GM12878 (cell line): ENCODE measurements at regions not wholly inside any gene's neighbourhood (a gene's known extent, or its start where the extent isn't known, plus 50 kb on each side); places are given as distances from the start of the nearest gene placed in this dataset.

Experiments used
- CEBPB ChIP-seq, 2 experiments: fragments of 150-350 bp in 1 of 2; IDR thresholded peaks; 2 replicates each; pipeline ENCODE4 v1.6.1; 2012 to 2014; ENCODE audit warnings: low read depth in 2 of 2, low read length in 2 of 2, borderline replicate concordance in 1 of 2, inconsistent platforms in 1 of 2
- EP300 ChIP-seq, 2 experiments: fragments of 150-350 bp in 1 of 2; IDR thresholded peaks; 2 replicates each; pipeline ENCODE4 v1.6.1; 2011 to 2012; ENCODE audit warnings: low read depth in 2 of 2, low read length in 2 of 2, borderline replicate concordance in 1 of 2, improper control_type of control experiment in 1 of 2, inconsistent platforms in 1 of 2; ENCODE audit not compliant: control insufficient read depth in 1 of 2
- HDAC2 ChIP-seq: fragments of 200-600 bp; sonication (generic); IDR thresholded peaks from 2 replicates; pipeline ENCODE4 v1.6.1; 2017
- POLR2AphosphoS5 ChIP-seq: IDR thresholded peaks from 2 replicates; pipeline ENCODE4 v1.6.1; 2011; ENCODE audit warnings: mild to moderate bottlenecking, low read length, inconsistent platforms
- ZNF217 ChIP-seq: fragments of 450-650 bp; IDR thresholded peaks from 2 replicates; pipeline ENCODE4 v1.6.1; 2017; ENCODE audit warnings: antibody characterized with exemption, mild to moderate bottlenecking
- TF ChIP-seq, protein P1 (sequence below), 3 experiments: IDR thresholded peaks in 2 of 3; conservative IDR thresholded peaks in 1 of 3; 2 replicates each; pipeline ENCODE4 v1.5.1; 2011; ENCODE audit warnings: low read depth in 3 of 3, low read length in 3 of 3, mild to moderate bottlenecking in 3 of 3, control low read depth in 2 of 3, moderate library complexity in 2 of 3, inconsistent platforms in 1 of 3, mixed read lengths in 1 of 3; ENCODE audit not compliant: control insufficient read depth in 2 of 3, insufficient read depth in 1 of 3; ENCODE audit errors: extremely low read depth in 1 of 3

DNA sequence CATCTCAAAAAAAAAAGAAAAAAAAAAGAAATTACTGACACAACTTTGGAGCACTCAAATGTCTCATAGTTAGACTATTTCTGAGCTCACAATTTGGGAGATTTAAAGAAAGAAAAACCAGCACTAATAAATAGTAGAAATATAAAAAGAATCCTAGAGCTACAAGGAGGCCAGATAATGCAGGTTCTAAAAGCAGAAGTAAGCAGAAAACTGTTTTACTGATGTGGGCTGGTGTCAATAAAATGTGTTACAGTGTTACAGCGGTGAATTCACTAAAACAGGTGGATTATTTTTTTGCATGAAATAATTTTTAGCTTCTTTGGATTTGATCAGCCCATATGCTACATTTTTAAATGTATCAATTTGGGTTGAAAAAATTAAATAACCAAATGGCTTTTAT lies 375.9 kb downstream of the GPM6A start:
- TF ChIP-seq EP300 (IDR thresholded peaks at IDR 0.05; ENCODE audit: borderline replicate concordance in 1 of 2, control insufficient read depth in 1 of 2, low read depth in 2 of 2, low read length in 2 of 2) (no peak), CEBPB (IDR thresholded peaks at IDR 0.05; ENCODE audit: borderline replicate concordance in 1 of 2, low read depth in 2 of 2, low read length in 2 of 2) (no peak), ZNF217 (no peak), POLR2AphosphoS5 (no peak), HDAC2 (no peak)
- TF ChIP-seq, protein P1, sequence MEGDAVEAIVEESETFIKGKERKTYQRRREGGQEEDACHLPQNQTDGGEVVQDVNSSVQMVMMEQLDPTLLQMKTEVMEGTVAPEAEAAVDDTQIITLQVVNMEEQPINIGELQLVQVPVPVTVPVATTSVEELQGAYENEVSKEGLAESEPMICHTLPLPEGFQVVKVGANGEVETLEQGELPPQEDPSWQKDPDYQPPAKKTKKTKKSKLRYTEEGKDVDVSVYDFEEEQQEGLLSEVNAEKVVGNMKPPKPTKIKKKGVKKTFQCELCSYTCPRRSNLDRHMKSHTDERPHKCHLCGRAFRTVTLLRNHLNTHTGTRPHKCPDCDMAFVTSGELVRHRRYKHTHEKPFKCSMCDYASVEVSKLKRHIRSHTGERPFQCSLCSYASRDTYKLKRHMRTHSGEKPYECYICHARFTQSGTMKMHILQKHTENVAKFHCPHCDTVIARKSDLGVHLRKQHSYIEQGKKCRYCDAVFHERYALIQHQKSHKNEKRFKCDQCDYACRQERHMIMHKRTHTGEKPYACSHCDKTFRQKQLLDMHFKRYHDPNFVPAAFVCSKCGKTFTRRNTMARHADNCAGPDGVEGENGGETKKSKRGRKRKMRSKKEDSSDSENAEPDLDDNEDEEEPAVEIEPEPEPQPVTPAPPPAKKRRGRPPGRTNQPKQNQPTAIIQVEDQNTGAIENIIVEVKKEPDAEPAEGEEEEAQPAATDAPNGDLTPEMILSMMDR (IDR thresholded peaks at IDR 0.05 in 2 of 3, conservative IDR thresholded peaks at IDR 0.05 in 1 of 3; ENCODE audit: control insufficient read depth in 2 of 3, extremely low read depth in 1 of 3, insufficient read depth in 1 of 3, low read depth in 3 of 3, low read length in 3 of 3), result no peak
